ENCODE measurements at regions not wholly inside any gene's neighbourhood (a gene's known extent, or its start where the extent isn't known, plus 50 kb on each side); places are given as distances from the start of the nearest gene placed in this dataset.
A peak's percentile ranks its signal among the peaks of the same experiment; 100 is the strongest.

GRCh38 chr4:41334182-41334581 is 77.5 kb downstream of the UCHL1 start:
- H3K27ac Mint-ChIP-seq (ENCODE audit: unreplicated experiment), result no peak overlapping the region
- H3K36me3 Mint-ChIP-seq (ENCODE audit: low read depth, unreplicated experiment), result no peaks in the 10 kb centered on the region
- H3K9me3 Mint-ChIP-seq (ENCODE audit: unreplicated experiment), result no peaks in the 10 kb centered on the region
- DNase-seq (ENCODE audit: low spot score), result no peak
- no peak overlapping the region for H3K4me3 Mint-ChIP-seq (ENCODE audit: unreplicated experiment)
- no peaks in the 10 kb centered on the region for H3K27me3 Mint-ChIP-seq (ENCODE audit: unreplicated experiment)
- H3K4me1 Mint-ChIP-seq (ENCODE audit: unreplicated experiment), result peaks cover 22% of the 10 kb centered on the region
- TF ChIP-seq CTCF (IDR thresholded peaks at IDR 0.05; ENCODE audit: unreplicated experiment), result no peak

- Mint-ChIP-seq H3K9me3 (ENCODE audit: unreplicated experiment) (no peaks in the 10 kb centered on the region), H3K4me3 (ENCODE audit: unreplicated experiment) (no peak overlapping the region), H3K27ac (ENCODE audit: unreplicated experiment) (peak overlapping the region; percentile 96), H3K36me3 (ENCODE audit: low read depth, unreplicated experiment) (no peaks in the 10 kb centered on the region), H3K27me3 (ENCODE audit: unreplicated experiment) (no peaks in the 10 kb centered on the region), H3K4me1 (ENCODE audit: unreplicated experiment) (peaks cover 6% of the 10 kb centered on the region)
- DNase-seq (ENCODE audit: low spot score), result peak; percentile 46
- no peak for TF ChIP-seq CTCF (IDR thresholded peaks at IDR 0.05; ENCODE audit: unreplicated experiment)
Measured at GRCh38 chr4:41339812-41340809, 83.4 kb downstream of the UCHL1 start.

- H3K27ac Mint-ChIP-seq (ENCODE audit: unreplicated experiment), result peak overlapping the region; percentile 44
- H3K4me1 Mint-ChIP-seq (ENCODE audit: unreplicated experiment), result peaks cover 14% of the 10 kb centered on the region
- no peak for TF ChIP-seq CTCF (IDR thresholded peaks at IDR 0.05; ENCODE audit: unreplicated experiment)
- H3K4me3 Mint-ChIP-seq (ENCODE audit: unreplicated experiment), result peak overlapping the region; percentile 21
- H3K27me3 Mint-ChIP-seq (ENCODE audit: unreplicated experiment), result peaks cover 2% of the 10 kb centered on the region
- peaks cover 6% of the 10 kb centered on the region for H3K9me3 Mint-ChIP-seq (ENCODE audit: unreplicated experiment)
- no peak for DNase-seq (ENCODE audit: low spot score)
- peaks cover 4% of the 10 kb centered on the region for H3K36me3 Mint-ChIP-seq (ENCODE audit: low read depth, unreplicated experiment)
Measured at GRCh38 chr4:41346306-41347061, 89.8 kb downstream of the UCHL1 start.

GRCh38 chr4:41349021-41349420 is 92.3 kb downstream of the UCHL1 start:
- Mint-ChIP-seq H3K9me3 (ENCODE audit: unreplicated experiment) (peaks cover 6% of the 10 kb centered on the region), H3K27ac (ENCODE audit: unreplicated experiment) (no peak overlapping the region), H3K27me3 (ENCODE audit: unreplicated experiment) (peaks cover 2% of the 10 kb centered on the region), H3K36me3 (ENCODE audit: low read depth, unreplicated experiment) (peaks cover 4% of the 10 kb centered on the region), H3K4me1 (ENCODE audit: unreplicated experiment) (peaks cover 12% of the 10 kb centered on the region), H3K4me3 (ENCODE audit: unreplicated experiment) (peak overlapping the region; percentile 53)
- no peak for TF ChIP-seq CTCF (IDR thresholded peaks at IDR 0.05; ENCODE audit: unreplicated experiment)
- no peak for DNase-seq (ENCODE audit: low spot score)
